ENCODE measurements at regions not wholly inside any gene's neighbourhood (a gene's known extent, or its start where the extent isn't known, plus 50 kb on each side); places are given as distances from the start of the nearest gene placed in this dataset.

GRCh38 chr15:46110755-46111154 lies 475.9 kb downstream of the SQOR start:
- no peak for DNase-seq

GRCh38 chr15:46111730-46112129 lies 476.9 kb downstream of the SQOR start:
- no peak for DNase-seq

GRCh38 chr15:46117071-46117470 lies 482.2 kb downstream of the SQOR start:
- no peak for DNase-seq

- no peak for DNase-seq
Observed at GRCh38 chr15:46120713-46121112, 485.9 kb downstream of the SQOR start.

GRCh38 chr15:46121441-46121840 lies 486.6 kb downstream of the SQOR start:
- DNase-seq, result no peak

GRCh38 chr15:46126581-46126980 lies 491.8 kb downstream of the SQOR start:
- DNase-seq, result no peak

GRCh38 chr15:46127361-46127874 lies 492.6 kb downstream of the SQOR start:
- DNase-seq, result no peak

GRCh38 chr15:46129145-46129544 lies 494.3 kb downstream of the SQOR start:
- DNase-seq, result no peak

GRCh38 chr15:46131876-46132275 lies 497.0 kb downstream of the SQOR start:
- DNase-seq, result no peak

GRCh38 chr15:46137443-46137842 lies 502.6 kb downstream of the SQOR start:
- DNase-seq, result no peak

- no peak for DNase-seq
Observed at GRCh38 chr15:46146002-46146401, 511.2 kb downstream of the SQOR start.

GRCh38 chr15:46146915-46147314 lies 512.1 kb downstream of the SQOR start:
- DNase-seq, result no peak

GRCh38 chr15:46151786-46152185 lies 517.0 kb downstream of the SQOR start:
- no peak for DNase-seq

GRCh38 chr15:46166750-46167149 lies 531.9 kb downstream of the SQOR start:
- no peak for DNase-seq

- DNase-seq, result no peak
Observed at GRCh38 chr15:46170326-46170725, 535.5 kb downstream of the SQOR start.

GRCh38 chr15:46174122-46174521 lies 539.3 kb downstream of the SQOR start:
- no peak for DNase-seq

- DNase-seq, result no peak
Observed at GRCh38 chr15:46177219-46177618, 542.4 kb downstream of the SQOR start.

GRCh38 chr15:46178138-46178537 lies 543.3 kb downstream of the SQOR start:
- DNase-seq, result no peak

GRCh38 chr15:46207341-46207740 lies 572.5 kb downstream of the SQOR start:
- no peak for DNase-seq

GRCh38 chr15:46213551-46213950 lies 578.7 kb downstream of the SQOR start:
- DNase-seq, result no peak

- DNase-seq, result no peak
Observed at GRCh38 chr15:46222826-46223225, 588.0 kb downstream of the SQOR start.

- no peak for DNase-seq
Observed at GRCh38 chr15:46229263-46229662, 594.4 kb downstream of the SQOR start.

- DNase-seq, result no peak
Observed at GRCh38 chr15:46231786-46232185, 597.0 kb downstream of the SQOR start.

- no peak for DNase-seq
Observed at GRCh38 chr15:46232471-46232870, 597.6 kb downstream of the SQOR start.

- DNase-seq, result no peak
Observed at GRCh38 chr15:46242935-46243334, 608.1 kb downstream of the SQOR start.

Measured in right lung (tissue), 2 donors.